ENCODE measurements at regions not wholly inside any gene's neighbourhood (a gene's known extent, or its start where the extent isn't known, plus 50 kb on each side); places are given as distances from the start of the nearest gene placed in this dataset.

DNA sequence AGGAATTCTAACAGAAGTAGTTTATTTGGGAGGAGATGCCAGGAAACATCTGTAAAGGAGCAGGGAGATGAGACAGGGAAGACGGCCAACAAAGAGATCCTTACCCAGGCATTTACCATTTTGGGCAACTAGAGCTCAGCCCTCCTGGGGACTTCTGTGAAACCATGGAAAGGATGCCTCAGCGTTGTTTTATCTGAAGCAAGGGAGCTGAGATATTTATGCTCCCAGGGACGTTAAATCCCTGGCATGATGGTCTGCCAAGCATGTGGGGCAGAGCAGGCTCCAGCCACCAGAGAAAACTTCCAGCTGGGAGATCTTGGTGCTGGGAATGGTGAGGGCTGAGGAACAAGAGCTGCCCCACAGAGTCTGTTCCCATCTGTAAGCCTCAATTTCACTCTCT, 114.8 kb upstream of the FOXF1 start:
- TF ChIP-seq CREB1 (IDR thresholded peaks at IDR 0.05; ENCODE audit: low read depth) (no peak), ZBTB7A (IDR thresholded peaks at IDR 0.05; ENCODE audit: low read depth) (no peak), YY1 (IDR thresholded peaks at IDR 0.05; ENCODE audit: low read depth) (no peak), RAD21 (IDR thresholded peaks at IDR 0.05; ENCODE audit: low read depth) (no peak), EP300 (IDR thresholded peaks at IDR 0.05; ENCODE audit: borderline replicate concordance) (no peak), NFIC (IDR thresholded peaks at IDR 0.05) (no peak), EGR1 (IDR thresholded peaks at IDR 0.05) (no peak), TEAD4 (IDR thresholded peaks at IDR 0.05) (no peak), TAF1 (IDR thresholded peaks at IDR 0.05; ENCODE audit: low read depth) (no peak), CEBPB (IDR thresholded peaks at IDR 0.05) (no peak)
- TF ChIP-seq, protein P1, sequence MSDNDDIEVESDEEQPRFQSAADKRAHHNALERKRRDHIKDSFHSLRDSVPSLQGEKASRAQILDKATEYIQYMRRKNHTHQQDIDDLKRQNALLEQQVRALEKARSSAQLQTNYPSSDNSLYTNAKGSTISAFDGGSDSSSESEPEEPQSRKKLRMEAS (IDR thresholded peaks at IDR 0.05), result no peak
- TF ChIP-seq, protein P2, sequence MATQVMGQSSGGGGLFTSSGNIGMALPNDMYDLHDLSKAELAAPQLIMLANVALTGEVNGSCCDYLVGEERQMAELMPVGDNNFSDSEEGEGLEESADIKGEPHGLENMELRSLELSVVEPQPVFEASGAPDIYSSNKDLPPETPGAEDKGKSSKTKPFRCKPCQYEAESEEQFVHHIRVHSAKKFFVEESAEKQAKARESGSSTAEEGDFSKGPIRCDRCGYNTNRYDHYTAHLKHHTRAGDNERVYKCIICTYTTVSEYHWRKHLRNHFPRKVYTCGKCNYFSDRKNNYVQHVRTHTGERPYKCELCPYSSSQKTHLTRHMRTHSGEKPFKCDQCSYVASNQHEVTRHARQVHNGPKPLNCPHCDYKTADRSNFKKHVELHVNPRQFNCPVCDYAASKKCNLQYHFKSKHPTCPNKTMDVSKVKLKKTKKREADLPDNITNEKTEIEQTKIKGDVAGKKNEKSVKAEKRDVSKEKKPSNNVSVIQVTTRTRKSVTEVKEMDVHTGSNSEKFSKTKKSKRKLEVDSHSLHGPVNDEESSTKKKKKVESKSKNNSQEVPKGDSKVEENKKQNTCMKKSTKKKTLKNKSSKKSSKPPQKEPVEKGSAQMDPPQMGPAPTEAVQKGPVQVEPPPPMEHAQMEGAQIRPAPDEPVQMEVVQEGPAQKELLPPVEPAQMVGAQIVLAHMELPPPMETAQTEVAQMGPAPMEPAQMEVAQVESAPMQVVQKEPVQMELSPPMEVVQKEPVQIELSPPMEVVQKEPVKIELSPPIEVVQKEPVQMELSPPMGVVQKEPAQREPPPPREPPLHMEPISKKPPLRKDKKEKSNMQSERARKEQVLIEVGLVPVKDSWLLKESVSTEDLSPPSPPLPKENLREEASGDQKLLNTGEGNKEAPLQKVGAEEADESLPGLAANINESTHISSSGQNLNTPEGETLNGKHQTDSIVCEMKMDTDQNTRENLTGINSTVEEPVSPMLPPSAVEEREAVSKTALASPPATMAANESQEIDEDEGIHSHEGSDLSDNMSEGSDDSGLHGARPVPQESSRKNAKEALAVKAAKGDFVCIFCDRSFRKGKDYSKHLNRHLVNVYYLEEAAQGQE (IDR thresholded peaks at IDR 0.05; ENCODE audit: low read depth), result no peak

Data from Ishikawa (cell line).